ENCODE measurements at regions not wholly inside any gene's neighbourhood (a gene's known extent, or its start where the extent isn't known, plus 50 kb on each side); places are given as distances from the start of the nearest gene placed in this dataset.

DNA sequence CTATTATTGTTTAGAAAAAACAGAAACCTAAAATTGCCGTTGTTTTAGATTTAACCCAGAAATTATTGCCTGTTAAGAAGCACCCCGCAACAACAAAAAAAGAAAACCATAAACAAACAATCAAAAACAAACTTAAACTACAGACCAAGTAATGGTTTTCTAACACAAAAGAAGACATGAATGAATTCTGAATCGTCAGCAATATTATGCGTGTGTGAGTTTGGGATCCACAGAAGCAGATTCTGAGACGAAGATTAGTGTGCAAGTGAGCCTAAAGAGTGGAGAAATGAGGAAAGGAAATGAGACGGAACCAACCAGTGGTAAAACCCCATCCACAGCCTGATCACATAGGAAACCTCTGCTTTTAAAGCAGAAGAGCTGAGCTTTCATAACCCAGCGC, 1514.9 kb upstream of the PIK3C3 start:
- TF ChIP-seq, protein P1, sequence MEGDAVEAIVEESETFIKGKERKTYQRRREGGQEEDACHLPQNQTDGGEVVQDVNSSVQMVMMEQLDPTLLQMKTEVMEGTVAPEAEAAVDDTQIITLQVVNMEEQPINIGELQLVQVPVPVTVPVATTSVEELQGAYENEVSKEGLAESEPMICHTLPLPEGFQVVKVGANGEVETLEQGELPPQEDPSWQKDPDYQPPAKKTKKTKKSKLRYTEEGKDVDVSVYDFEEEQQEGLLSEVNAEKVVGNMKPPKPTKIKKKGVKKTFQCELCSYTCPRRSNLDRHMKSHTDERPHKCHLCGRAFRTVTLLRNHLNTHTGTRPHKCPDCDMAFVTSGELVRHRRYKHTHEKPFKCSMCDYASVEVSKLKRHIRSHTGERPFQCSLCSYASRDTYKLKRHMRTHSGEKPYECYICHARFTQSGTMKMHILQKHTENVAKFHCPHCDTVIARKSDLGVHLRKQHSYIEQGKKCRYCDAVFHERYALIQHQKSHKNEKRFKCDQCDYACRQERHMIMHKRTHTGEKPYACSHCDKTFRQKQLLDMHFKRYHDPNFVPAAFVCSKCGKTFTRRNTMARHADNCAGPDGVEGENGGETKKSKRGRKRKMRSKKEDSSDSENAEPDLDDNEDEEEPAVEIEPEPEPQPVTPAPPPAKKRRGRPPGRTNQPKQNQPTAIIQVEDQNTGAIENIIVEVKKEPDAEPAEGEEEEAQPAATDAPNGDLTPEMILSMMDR (IDR thresholded peaks at IDR 0.05; ENCODE audit: insufficient read depth, low read depth, low read length), result no peak
- no peak for TF ChIP-seq EZH2 (IDR thresholded peaks at IDR 0.05; ENCODE audit: insufficient read depth, low read length)
